Stomach (tissue), 8 donors: ENCODE measurements at regions not wholly inside any gene's neighbourhood (a gene's known extent, or its start where the extent isn't known, plus 50 kb on each side); places are given as distances from the start of the nearest gene placed in this dataset.

Experiments
- DNase-seq, 2 donors: peaks; one replicate each; pipeline versions ENCODE4 v3.0.0 to v3.0.0-alpha.2; 2013 to 2019
- H3K27ac ChIP-seq, 5 donors: fragments of 200-600 bp in 4 of 5; sonication (generic) in 4 of 5; one replicate each; pipeline ENCODE4 v1.5.1; 2013 to 2019; ENCODE audit warnings: mild to moderate bottlenecking in 1 of 5, moderate library complexity in 1 of 5
- H3K27me3 ChIP-seq, 3 donors: fragments of 200-600 bp; sonication (generic); one replicate each; pipeline ENCODE4 v1.5.1; 2017 to 2019; ENCODE audit warnings: mixed run types in 1 of 3
- H3K36me3 ChIP-seq, 4 donors: fragments of 200-600 bp; sonication (generic); 1 replicate in 3 of 4; 2 replicates in 1 of 4; pipeline ENCODE4 v1.5.1; 2016 to 2019
- H3K4me1 ChIP-seq, 4 donors: fragments of 200-600 bp; sonication (generic); one replicate each; pipeline ENCODE4 v1.5.1; 2016 to 2019
- H3K4me3 ChIP-seq, 4 donors: fragments of 200-600 bp; sonication (generic) in 3 of 4; one replicate each; pipeline ENCODE4 v1.5.1; 2016 to 2019; ENCODE audit warnings: mild to moderate bottlenecking in 1 of 4
- H3K9me3 ChIP-seq, 4 donors: fragments of 200-600 bp; sonication (generic); one replicate each; pipeline ENCODE4 v1.5.1; 2016 to 2019
- CTCF ChIP-seq, 7 experiments: fragments of 450-650 bp in 4 of 7; fragments of 200-600 bp in 3 of 7; sonication (generic) in 3 of 7; IDR thresholded peaks; one replicate each; pipeline ENCODE4 v1.5.1; 2016 to 2019; ENCODE audit warnings: antibody characterized with exemption in 7 of 7, control low read depth in 2 of 7, mild to moderate bottlenecking in 1 of 7
- EP300 ChIP-seq: sonication (generic); formaldehyde crosslinking; IDR thresholded peaks from one replicate; pipeline ENCODE4 v1.6.1; 2017; ENCODE audit warnings: antibody characterized with exemption
- POLR2A ChIP-seq, 4 donors: fragments of 450-650 bp; IDR thresholded peaks; one replicate each; pipeline ENCODE4 v1.6.1; 2016; ENCODE audit warnings: antibody characterized with exemption in 4 of 4, control low read depth in 2 of 4, mild to moderate bottlenecking in 1 of 4, moderate library complexity in 1 of 4
- POLR2AphosphoS5 ChIP-seq, 3 donors: sonication (generic); formaldehyde crosslinking; IDR thresholded peaks; one replicate each; pipeline ENCODE4 v1.6.1; 2016; ENCODE audit warnings: antibody characterized with exemption in 3 of 3
- WGBS, 5 donors: extraction: QIAGEN DNeasy Blood & Tissue Kit in 3 of 5; methylation state at CpG; one replicate each; pipeline versions ENCODE4 v1.1.5 to v1.1.7; 2013 to 2018; 5-methylcytosine and 5-hydroxymethylcytosine counted together
- intact Hi-C: fragments of 100-400 bp; cut with DNase I; formaldehyde crosslinking; loops from one replicate; pipeline ENCODE4 v1.15.1; 2023; ENCODE audit warnings: low total_unique reads
- donor health status: healthy with polysubstance abuse.
- donor health status: Bipolar disorder and iron deficiency.
- donor health status: healthy.

- intact Hi-C loops = no loop called here
- no peak for DNase-seq
- Histone ChIP-seq H3K9me3 (no peaks in the 10 kb centered on the region), H3K4me1 (no peaks in the 10 kb centered on the region), H3K4me3 (no peak overlapping the region), H3K36me3 (no peaks in the 10 kb centered on the region), H3K27me3 (no peaks in the 10 kb centered on the region), H3K27ac (no peak overlapping the region)
- WGBS, 5 donors = 54 to 84% (median 55%) methylated on average over 3 of the region's 3 CpGs
- TF ChIP-seq EP300 (no peak), POLR2A (IDR thresholded peaks at IDR 0.05) (no peak), POLR2AphosphoS5 (IDR thresholded peaks at IDR 0.05) (no peak), CTCF (IDR thresholded peaks at IDR 0.05) (no peak)
Measured at GRCh38 chr1:187310038-187310631, 481.4 kb downstream of the PLA2G4A start.

GRCh38 chr1:187313115-187313514 lies 484.4 kb downstream of the PLA2G4A start:
- H3K4me3 ChIP-seq = no peak overlapping the region
- H3K4me1 ChIP-seq = no peaks in the 10 kb centered on the region
- H3K27me3 ChIP-seq = no peaks in the 10 kb centered on the region
- TF ChIP-seq EP300 = no peak
- TF ChIP-seq POLR2A (IDR thresholded peaks at IDR 0.05) = no peak
- TF ChIP-seq CTCF (IDR thresholded peaks at IDR 0.05) = no peak
- TF ChIP-seq POLR2AphosphoS5 (IDR thresholded peaks at IDR 0.05) = no peak
- intact Hi-C loops = no loop called here
- no peaks in the 10 kb centered on the region for H3K36me3 ChIP-seq
- WGBS, 5 donors = 7 to 20% (median 16%) methylated on average over 2 of the region's 2 CpGs
- no peak overlapping the region for H3K27ac ChIP-seq
- peaks cover 0 to 6% (median 0%) of the 10 kb centered on the region in 4 donors for H3K9me3 ChIP-seq
- peak in 1 of 2 donors; percentile 3 for DNase-seq

GRCh38 chr1:187326557-187326956 lies 497.8 kb downstream of the PLA2G4A start:
- DNase-seq = no peak
- Histone ChIP-seq H3K9me3 (no peaks in the 10 kb centered on the region), H3K27me3 (no peaks in the 10 kb centered on the region), H3K27ac (no peak overlapping the region), H3K36me3 (no peaks in the 10 kb centered on the region), H3K4me1 (no peaks in the 10 kb centered on the region), H3K4me3 (no peak overlapping the region)
- WGBS, 5 donors = 82 to 97% (median 92%) methylated on average over 1 of the region's 1 CpG
- intact Hi-C loops = no loop called here
- no peak for TF ChIP-seq CTCF (IDR thresholded peaks at IDR 0.05)
- TF ChIP-seq EP300 = no peak
- no peak for TF ChIP-seq POLR2A (IDR thresholded peaks at IDR 0.05)
- TF ChIP-seq POLR2AphosphoS5 (IDR thresholded peaks at IDR 0.05) = no peak

GRCh38 chr1:187336441-187337168 lies 507.9 kb downstream of the PLA2G4A start:
- no peaks in the 10 kb centered on the region for H3K4me1 ChIP-seq
- peaks cover 0 to 4% (median 0%) of the 10 kb centered on the region in 4 donors for H3K9me3 ChIP-seq
- no peak overlapping the region for H3K27ac ChIP-seq
- WGBS, 5 donors = 36 to 55% (median 45%) methylated on average over 2 of the region's 2 CpGs
- no peaks in the 10 kb centered on the region for H3K36me3 ChIP-seq
- no peak for DNase-seq
- no peaks in the 10 kb centered on the region for H3K27me3 ChIP-seq
- H3K4me3 ChIP-seq = no peak overlapping the region
- intact Hi-C loops = no loop called here
- no peak for TF ChIP-seq EP300
- TF ChIP-seq POLR2A (IDR thresholded peaks at IDR 0.05) = no peak
- no peak for TF ChIP-seq POLR2AphosphoS5 (IDR thresholded peaks at IDR 0.05)
- TF ChIP-seq CTCF (IDR thresholded peaks at IDR 0.05) = no peak
